Erythroblast (primary cell): ENCODE measurements at regions not wholly inside any gene's neighbourhood (a gene's known extent, or its start where the extent isn't known, plus 50 kb on each side); places are given as distances from the start of the nearest gene placed in this dataset.
A peak's percentile ranks its signal among the peaks of the same experiment; 100 is the strongest.

Source experiments
- DNase-seq, 2 experiments: peaks; one replicate each; lab custom pipeline; 2025; lab: John Stamatoyannopoulos, UW
- GATA1 ChIP-seq: IDR thresholded peaks from 2 replicates; pipeline ENCODE4 v1.6.1; 2011; ENCODE audit warnings: low read depth, mild to moderate bottlenecking, control low read depth, low read length, moderate library complexity
- POLR2A ChIP-seq: IDR thresholded peaks from 2 replicates; pipeline ENCODE4 v1.6.1; 2011; ENCODE audit warnings: mild to moderate bottlenecking, low read length

DNA sequence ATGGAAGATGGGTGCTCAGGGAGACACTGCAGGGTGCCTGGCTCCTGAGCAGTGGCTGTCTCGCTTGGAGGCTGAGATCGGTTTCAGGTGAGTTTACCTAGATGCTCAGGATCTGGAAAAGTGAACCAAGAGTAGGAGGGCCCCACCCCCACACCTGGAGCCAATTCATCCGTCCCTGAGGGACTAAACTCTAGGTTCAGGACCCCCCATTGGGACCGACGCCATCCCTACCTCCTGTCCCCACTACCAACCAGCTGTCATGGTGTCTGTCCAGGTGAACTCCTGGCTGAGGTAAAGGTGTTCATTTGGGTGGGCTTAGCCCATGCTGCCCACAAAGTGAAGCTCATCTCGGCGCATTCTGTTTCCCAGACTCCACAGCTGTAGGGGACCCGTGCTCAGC is 174.6 kb upstream of the PLPP4 start:
- no peak for TF ChIP-seq GATA1
- no peak for TF ChIP-seq POLR2A
- no peak for DNase-seq

DNA sequence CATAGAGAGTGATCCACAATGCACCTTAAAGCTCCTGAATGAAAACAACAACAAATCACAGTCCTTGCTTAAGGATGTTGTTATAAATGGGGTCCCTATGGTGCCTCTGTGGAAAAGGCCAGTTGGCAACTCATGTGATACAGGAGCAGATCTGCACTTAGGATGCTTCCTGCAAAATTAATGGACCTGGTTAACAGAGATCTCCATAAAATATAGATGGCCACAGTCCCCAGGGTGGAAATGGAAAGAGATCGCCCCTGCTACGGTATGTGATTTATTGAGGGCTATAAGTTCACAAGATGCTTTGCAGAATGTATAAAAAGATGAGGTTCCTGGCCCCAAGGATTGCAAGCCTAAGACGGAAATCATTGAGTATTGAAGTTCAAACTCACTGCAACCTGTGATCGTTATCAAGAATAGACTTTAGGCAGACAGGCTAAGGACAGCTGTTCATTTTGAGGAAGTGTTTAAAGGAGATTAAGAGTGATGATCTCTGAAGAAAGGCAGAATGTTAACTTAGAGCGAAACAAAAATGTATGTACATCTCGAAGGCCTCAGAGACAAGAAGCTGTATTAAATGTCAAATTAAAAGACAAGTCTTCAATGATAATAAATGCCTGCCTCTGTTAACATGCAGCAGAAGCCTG is 174.1 kb upstream of the PLPP4 start:
- TF ChIP-seq GATA1 (no peak), POLR2A (no peak)
- DNase-seq, result no peak

DNA sequence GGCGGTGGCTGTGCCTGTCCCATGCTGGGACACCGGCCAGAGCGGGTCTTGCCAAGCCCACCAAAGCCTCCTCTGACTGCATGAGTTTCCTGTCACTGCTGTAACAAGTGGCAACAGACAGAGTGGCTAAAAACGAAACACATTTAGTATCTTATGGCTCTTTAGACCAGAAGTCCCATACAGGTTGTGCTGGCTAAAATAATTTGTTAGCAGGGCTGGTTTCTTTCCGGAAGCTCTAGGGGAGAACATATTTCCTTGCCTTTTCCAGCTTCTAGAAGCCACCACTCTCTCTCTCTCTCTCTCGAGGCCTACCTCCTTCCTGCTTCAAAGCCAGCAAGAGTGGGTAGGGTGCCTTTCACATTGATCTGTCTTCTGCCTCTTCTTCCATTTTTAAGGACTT is 171.6 kb upstream of the PLPP4 start:
- TF ChIP-seq POLR2A (no peak), GATA1 (no peak)
- DNase-seq, result no peak

DNA sequence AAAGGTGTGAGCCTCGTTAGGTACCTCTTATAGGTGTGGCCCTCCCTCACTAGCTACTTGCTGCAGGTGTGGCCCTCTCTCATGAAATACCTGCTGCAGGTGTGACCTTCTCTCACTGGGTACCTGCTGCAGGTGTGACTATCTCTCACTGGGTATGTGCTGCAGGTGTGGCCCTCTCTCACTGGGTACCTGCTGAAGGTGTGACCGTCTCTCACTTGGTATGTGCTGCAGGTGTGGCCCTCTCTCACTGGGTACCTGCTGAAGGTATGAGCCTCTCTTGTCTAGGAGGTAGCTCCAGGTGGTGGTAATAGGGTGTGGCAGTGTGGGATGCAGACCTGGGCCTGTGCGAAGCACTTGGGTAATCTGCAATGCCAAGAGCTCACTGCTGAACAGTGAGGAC is 170.7 kb upstream of the PLPP4 start:
- no peak for TF ChIP-seq POLR2A
- DNase-seq, result no peak

DNA sequence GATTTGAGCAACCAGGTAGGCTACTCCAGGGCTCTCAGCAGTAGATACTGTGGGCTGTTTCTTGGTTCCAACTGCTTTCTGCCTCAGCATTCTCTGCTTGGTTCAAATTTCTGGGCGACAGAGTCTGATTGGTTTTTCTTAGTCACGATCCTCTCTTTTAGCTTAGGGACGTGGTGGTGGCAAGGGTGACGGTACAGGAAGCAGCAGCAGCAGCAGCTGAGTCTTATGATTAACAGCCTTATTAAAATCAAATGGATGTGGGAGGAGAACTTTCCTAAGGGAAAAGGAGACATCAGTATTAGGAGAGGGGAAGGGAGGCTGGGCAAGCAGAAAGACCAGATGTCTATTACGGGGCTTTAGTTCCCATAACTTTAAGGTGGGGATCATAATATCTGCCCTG is 156.5 kb upstream of the PLPP4 start:
- no peak for DNase-seq
- no peak for TF ChIP-seq GATA1
- TF ChIP-seq POLR2A, result no peak

DNA sequence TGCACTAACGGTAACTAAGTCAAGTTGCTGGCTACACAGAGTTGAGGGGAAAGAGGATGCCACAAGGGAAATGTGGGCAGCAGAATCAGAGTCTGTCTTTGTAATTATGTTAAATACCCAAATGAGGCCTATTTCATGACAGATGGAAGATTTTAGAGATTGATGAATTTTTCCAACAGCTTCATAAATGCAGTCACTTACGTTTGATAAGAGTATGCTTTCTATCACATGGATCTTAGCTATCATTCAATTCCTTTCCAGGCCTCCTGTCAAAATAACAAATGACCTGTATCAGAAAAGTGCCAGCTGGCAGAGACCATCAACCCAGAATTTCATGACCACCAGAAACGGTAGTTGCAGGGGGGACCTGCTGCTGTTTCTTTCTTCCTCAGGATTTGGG is 148.4 kb upstream of the PLPP4 start:
- no peak for DNase-seq
- TF ChIP-seq POLR2A (no peak), GATA1 (no peak)

DNA sequence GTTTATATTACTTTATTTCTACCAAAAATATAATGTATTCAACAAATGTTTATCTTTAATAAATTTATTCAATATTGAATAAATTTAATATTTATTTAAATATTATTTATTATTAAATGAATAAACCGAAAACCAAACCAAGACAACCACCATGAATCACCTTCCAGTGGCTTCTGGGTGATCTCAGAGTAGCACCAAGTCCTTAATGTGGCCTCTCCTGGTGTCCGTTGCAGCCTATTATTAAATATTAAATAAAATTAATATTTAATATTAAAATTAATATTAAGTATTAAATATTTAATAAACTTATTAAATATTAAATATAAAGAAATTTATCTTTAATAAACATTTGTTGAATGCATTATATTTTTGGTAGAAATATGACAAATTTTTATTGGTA is 143.3 kb upstream of the PLPP4 start:
- DNase-seq, result no peak
- TF ChIP-seq POLR2A (no peak), GATA1 (no peak)

DNA sequence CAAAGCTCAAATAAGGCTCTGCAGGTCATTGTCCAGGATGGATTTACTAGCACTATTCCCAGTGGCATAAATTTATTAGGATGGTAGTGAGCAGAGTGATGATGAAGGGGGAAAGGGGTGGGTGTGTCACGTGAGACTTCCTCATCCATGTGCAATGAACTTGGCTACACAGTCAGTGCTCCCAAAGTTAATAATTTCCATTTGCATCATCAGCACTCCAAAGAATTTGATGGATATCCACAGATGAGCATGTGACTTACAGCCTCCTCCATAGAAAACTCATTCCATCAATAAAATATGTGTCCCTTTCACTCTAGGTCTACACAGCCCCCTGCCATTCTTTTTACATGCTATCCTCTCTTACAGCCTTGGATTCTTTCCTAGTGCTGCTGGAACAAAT is 142.6 kb upstream of the PLPP4 start:
- DNase-seq, result no peak
- TF ChIP-seq GATA1 (no peak), POLR2A (no peak)

DNA sequence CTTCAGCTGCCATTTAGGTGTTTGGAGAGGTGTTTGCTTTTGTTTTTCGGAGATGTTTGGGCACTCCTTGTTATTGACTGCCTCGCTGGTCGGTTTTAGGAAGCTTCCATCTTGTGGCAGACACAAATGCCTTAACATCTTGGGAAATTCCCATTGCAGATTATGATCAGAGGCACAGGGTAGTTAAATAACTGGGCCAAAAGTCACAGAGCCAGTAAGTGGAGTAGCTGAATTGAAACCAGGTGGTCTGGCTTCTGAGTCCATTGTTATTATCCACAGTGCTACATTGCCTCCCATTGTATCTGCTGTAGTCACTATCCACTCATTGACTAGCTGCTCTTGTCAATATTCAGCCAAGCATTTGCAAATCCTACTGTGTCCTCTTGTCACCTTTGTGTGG is 138.2 kb upstream of the PLPP4 start:
- TF ChIP-seq POLR2A (no peak), GATA1 (no peak)
- no peak for DNase-seq

DNA sequence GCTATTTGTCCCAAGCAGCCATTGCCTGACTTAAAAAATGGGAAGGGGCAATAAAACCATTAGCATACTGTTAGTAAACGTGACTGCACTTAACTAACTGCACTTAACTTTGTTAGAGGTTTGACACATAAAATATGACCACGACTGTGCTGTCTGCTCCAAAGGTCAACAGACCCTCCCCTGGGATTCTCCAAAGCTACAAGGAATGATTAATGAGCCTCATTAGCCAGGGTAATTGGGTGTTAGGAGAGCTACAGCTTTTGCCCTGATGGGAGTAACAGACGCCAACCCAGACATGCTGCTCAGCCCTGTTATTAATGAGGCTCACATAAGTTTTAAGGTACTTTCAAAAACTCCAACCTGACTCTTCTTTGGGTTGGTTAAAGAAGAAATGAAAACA is 129.4 kb upstream of the PLPP4 start:
- TF ChIP-seq POLR2A (no peak), GATA1 (no peak)
- DNase-seq, result no peak

DNA sequence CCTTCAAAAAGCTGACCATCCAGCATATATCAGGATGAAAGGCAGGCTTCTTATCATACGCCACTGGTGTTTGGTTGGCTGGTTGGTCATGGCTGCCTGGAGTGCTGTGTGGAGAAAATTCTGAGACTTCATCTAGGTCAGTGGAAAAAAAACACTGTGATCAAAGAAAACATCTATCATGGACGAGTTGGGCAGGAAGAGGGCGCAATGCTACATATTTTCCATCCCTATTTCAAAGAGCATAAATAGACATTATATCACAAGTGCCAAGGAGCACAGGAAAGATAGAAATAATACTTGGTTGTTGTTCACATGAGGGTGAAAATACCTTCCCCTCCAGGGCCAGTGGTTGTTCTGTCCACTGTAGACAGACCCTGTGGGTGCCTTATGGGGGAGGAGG is 128.4 kb upstream of the PLPP4 start:
- DNase-seq, result no peak
- TF ChIP-seq POLR2A (no peak), GATA1 (no peak)

DNA sequence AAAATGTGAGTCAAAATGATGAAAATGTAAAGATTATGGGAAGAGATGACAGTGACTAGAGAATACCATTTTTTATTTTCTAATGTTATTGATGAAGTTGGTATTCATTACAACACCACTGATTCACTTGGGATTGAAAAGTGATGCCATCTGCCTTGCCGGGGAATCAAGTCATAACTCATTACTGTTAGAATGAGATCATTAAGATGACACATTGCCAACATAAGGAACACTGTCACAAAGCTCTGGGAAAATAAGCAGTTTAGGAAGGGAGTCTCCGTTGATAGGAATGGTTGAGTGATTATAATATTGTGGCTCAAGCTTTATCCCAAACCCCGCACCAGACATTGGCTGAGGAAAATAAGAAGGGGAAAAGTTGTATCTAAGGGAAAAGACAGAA is 121.5 kb upstream of the PLPP4 start:
- no peak for DNase-seq
- TF ChIP-seq POLR2A, result no peak
- TF ChIP-seq GATA1, result no peak

DNA sequence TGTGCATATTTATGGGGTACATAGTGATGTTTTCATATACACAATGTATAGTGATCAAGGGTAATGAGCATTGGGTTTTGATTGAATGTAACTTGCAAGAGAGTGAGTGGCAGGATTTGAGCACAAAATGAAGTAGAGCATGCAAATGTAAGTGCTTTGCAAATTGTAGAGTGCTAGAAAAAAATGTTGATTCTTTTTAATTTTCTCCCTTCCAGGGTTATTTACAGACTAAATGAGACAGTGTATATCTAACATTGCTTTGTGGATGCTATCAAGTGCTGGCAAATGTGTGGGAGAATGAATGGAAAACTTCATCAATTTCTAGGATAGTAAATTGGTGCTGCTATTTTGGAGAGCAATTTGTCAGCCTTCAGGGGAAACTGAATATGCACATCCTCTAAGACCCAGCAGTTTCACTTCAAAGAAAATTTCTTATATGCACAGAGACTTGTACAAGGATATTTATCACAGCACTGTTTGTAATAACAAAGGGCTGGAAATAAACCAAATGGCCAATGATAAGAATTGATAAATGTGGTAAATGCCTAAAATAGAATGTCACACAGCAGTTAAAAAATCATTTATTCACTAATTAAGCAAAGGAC is 120.6 kb upstream of the PLPP4 start:
- TF ChIP-seq POLR2A, result no peak
- no peak for DNase-seq

DNA sequence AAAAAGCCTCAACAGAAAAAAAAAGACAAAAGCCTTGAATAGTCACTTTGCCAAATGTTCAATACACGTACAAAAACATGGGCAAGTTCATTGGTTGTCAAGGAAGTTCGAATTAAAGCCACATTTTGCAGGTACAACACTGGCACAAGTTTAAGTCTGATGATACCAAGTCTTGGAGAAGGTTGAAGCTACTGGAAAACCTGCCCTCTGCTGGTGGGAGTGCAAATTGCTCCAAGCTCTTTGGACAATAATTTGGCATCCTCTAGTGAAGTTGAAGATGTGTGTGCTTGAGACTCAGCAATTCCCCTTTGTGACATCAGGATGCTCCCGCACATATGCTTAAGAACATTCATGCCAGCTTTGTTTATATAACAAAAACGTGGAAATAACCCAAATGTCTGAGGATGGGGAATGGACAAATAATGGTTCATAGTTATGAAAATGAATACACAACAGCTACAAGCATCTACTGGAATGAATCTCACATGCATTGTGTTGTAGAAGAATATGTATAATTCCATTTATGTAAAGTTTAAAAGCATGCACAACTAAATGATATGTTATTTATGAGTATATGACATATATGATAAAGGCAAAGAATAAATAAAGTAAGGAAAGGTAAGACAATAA is 120.0 kb upstream of the PLPP4 start:
- TF ChIP-seq POLR2A (no peak), GATA1 (no peak)
- DNase-seq, result peak; percentile 45 to 67
